HCEC 1CT (cell line): ENCODE measurements at regions not wholly inside any gene's neighbourhood (a gene's known extent, or its start where the extent isn't known, plus 50 kb on each side); places are given as distances from the start of the nearest gene placed in this dataset.

Experiments
- DNase-seq: peaks from one replicate; pipeline ENCODE4 v3.0.0-alpha.2; 2017

DNA sequence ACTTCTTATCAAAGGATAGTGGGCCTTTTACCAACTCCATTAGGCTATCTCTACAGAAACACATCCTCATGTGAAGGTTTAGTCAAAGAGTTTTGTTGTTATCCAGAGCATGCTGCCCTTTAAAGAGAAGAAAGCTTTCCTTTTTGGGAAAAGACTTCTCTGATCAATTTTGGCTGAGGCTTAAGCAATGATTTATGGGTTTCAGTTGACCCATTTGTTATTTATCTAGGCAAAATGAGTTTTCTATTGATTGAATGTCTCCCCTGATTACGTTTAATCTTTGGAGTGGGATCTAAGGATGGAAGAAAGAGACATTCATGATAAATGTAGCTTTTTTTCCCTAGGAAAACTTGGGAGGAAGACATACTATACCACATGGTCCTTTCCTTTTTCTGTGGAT is 326.6 kb upstream of the JAG1 start:
- DNase-seq = no peak

DNA sequence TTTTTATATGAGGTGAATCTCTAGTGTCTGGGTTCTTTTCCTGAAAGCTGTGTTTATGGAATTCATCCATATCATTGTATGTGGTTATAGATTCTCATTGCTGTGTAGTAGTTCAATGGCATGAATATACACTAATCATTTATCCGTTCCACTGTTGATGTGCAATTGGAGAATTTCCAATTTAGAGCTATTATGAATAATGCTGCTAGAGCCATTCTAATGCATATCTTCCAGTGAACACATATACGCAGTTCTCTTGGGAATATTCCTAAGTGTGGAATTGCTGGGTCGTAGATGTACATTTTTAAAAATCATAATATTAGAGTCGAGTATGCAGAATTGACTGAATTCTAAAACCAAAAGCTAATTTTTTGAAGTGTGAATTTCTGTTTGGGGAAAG is 327.5 kb upstream of the JAG1 start:
- no peak for DNase-seq

DNA sequence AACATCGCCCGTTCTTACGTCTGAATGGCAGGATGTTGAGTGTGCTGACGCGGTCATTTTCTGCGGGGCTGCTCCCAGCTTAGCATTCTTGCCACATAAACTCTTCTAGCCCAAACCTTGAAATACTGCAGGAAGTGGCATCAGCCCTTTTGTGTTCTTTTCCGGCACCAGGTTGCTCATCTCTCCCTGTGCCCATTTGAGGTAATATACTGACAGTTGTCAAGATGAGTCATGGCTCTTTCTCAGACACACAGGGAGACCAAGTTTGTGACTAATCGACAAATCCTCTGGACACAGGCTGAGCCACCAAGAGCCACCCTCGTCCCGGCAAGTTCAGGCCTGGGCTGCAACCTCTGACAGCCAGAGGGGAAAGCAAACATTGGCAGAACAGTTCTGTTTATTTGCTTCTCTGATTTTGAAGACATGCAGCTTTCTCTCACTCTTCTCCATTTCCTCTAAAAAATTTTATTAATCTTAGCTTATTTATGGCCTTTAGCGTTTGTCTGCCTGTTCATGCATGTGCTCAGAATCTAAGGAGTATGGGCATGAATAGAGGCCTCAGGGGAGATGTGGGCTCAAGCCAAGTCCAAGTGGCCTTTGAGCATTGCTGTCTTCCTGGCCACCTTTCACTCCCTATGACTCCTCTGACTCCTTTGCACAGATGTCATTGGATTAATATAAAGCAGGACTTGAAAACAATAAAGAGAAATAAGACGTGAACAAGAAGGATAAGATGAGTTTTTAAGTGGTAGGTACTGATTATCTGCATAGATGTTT is 328.2 kb upstream of the JAG1 start:
- DNase-seq = peak; percentile 39

DNA sequence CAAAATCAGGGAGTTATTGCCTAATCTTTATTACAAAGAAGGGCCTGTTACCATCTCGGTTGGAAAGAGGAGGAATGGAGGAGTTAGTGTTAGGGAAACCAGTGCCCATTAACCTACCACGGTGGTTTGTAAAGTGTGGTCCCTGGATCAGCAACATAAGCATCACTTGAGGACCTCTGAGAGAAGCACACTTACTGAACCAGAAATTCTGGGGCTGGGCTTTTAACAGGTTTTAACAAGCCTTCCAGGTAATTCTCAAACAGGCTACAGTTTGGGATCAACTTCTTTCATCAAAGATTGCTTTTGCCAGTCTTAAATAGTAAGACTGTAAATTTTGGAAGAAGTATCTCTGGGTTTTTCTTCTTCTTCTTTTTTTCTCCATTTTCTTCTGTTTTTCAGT is 329.5 kb upstream of the JAG1 start:
- DNase-seq = no peak

DNA sequence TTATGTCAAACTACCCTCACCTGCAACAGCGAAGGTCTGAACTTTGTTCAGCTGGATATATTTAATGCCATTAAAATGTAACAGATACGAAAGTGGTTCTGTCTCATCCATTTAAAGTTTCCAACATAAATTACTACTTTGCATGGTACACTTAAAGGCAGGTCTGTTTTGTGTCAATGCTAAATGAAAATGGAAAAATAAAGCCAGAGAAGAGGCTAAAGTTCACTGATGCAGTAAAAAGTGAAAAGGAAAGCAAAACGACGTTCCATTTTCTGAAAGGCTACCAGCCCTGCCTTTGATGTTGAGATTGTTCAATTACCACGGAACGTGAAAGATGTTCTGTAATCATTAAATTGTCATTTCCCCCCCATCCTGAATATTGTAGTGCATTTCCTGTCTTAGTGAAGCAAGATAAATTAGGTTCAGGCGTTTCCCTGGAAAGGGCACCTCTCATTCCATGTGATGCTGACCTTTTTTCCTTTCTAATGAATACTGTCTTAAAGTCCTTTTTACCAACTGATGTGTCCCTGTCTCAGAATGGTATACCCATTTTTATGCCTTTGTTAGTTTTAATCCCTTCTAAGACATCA is 334.7 kb upstream of the JAG1 start:
- no peak for DNase-seq

- no peak for DNase-seq
Observed at GRCh38 chr20:11011653-11012052, 337.9 kb upstream of the JAG1 start.

DNA sequence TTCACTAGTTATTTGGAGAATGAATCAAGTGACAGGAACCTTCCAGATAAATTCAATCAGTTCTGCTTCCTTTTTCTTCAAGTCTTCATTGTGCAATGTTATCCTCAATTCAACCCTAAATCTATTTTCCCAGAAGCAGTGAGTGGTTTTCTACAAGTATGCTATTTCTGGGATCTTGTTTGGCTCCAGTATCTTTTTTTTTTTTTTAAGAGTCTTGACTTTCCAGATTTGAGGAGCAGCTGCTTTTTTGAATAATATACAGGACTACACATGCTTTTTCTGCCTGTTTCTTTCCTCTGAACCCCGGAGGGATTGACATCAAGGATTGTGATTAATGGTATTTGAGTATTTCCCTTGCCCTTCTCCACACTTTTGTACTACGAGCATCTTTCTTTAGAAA is 339.2 kb upstream of the JAG1 start:
- no peak for DNase-seq

GRCh38 chr20:11013801-11014200 is 340.0 kb upstream of the JAG1 start:
- no peak for DNase-seq

GRCh38 chr20:11015440-11015839 is 341.6 kb upstream of the JAG1 start:
- no peak for DNase-seq

GRCh38 chr20:11017446-11017845 is 343.6 kb upstream of the JAG1 start:
- no peak for DNase-seq

- no peak for DNase-seq
Observed at GRCh38 chr20:11018668-11019170, 344.9 kb upstream of the JAG1 start.

DNA sequence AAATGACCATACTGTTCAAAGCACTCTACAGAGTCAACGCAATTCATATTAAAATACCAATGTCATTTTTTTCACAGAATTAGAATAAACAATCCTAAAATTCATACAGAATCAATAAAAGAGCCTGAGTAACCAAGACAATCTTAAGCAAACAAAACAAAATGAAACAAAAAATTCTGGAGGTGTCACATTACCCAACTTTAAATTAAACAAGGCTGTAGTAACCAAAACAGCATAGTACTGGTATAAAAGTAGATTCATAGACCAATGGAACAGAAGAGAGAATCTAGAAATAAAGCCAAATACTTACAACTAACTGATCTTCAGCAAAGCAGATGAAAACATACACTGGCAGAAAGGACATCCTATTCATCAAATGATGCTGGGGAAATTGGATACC is 346.9 kb upstream of the JAG1 start:
- DNase-seq = no peak

DNA sequence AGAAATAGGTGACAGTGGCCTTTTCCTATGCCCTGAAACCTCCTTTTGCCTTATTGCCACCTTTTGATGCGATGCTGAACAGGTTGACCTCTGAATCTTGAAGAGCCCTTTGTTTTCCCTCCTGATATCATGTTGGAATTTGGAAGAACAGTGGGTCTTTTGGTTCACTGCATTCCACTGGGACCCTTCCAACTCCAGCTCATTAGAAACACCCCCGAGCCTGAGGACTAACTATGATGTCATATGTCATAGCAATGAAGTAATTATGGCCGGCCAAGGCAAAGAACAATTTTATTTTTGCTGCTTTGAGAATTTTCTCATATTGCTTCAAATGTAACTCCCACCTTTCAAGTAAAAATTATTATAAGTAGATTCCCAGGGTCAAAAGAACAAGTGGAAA is 353.4 kb upstream of the JAG1 start:
- no peak for DNase-seq

- no peak for DNase-seq
Observed at GRCh38 chr20:11030351-11030750, 356.6 kb upstream of the JAG1 start.

DNA sequence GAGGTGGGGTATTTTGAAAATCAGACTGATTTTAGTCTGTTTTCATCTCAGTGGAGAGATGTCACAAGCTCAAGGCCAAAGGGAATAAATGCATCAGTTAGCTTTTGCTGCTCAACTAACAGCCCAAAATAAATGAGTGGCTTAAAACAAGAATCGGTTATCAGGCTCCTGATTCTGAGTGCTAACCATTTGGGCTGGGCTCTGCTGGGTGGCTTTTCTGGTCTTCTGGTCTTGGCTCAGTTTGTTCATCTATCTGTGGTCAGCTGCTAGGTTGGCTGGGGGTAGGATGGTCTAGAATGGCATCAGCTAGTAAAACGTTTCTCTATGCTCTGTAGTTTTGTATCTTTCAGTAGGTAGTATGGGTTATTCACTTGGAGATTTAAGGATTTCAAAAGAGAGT is 357.5 kb upstream of the JAG1 start:
- DNase-seq = no peak

GRCh38 chr20:11032611-11033010 is 358.8 kb upstream of the JAG1 start:
- DNase-seq = no peak

DNA sequence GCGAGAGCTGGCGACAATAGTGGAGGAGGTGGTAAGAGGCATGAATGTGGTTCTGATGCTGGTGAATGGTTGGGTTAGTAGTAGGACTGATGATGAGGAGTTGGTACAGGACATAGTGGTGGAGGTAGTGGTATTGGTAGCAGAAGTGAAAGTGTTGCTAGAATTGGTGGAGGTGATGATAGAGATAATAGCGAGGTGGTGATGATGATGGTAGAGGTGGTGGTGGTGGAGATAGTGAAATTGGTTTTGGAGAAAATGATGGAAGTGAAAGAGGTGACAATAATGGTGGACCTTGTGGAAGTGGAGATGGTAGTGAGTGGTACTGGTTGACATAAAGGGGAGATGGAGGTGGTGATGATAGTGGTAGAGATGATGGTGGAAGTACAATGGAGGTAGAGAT is 360.2 kb upstream of the JAG1 start:
- DNase-seq = no peak

GRCh38 chr20:11035211-11035610 is 361.4 kb upstream of the JAG1 start:
- DNase-seq = no peak

GRCh38 chr20:11041396-11041795 is 367.6 kb upstream of the JAG1 start:
- DNase-seq = no peak

GRCh38 chr20:11043001-11043400 is 369.2 kb upstream of the JAG1 start:
- DNase-seq = no peak

GRCh38 chr20:11044561-11044960 is 370.8 kb upstream of the JAG1 start:
- DNase-seq = no peak

GRCh38 chr20:11045412-11046175 is 371.8 kb upstream of the JAG1 start:
- no peak for DNase-seq

GRCh38 chr20:11047559-11047958 is 373.8 kb upstream of the JAG1 start:
- DNase-seq = no peak

DNA sequence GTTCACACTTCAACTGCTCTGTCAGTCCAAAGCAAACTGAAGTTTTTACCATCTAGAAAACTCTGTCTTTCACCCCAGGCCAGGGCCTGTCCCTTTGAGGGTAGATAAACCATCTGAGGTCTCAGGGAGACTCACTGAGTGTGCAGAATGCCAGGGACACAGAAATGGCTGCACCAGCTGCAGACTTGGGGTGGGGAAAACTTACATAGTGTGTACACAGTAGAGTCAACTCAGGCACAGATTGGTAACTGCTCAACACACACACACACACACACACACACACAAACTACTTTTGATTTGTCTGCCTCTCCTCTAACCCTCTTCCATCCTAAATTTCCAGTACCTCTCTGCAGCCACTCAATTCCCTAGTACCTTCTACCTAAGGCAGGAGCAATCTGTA is 374.9 kb upstream of the JAG1 start:
- no peak for DNase-seq
